HepG2 (cell line): ENCODE measurements at regions not wholly inside any gene's neighbourhood (a gene's known extent, or its start where the extent isn't known, plus 50 kb on each side); places are given as distances from the start of the nearest gene placed in this dataset.

ENCODE experiments used
- ATAC-seq: fragments of 200-7000 bp; cut with Tn5 transposase; 3 replicates; pipeline ENCODE4 v1.9.1; 2020; ENCODE audit warnings: mild to moderate bottlenecking, moderate library complexity
- BruUV-seq: library from RNA; stranded (reverse); fragments of 400-500 nt; replicated peaks from 2 replicates; lab custom pipeline; 2021; lab: Mats Ljungman, UMichigan
- CTCF ChIA-PET: fragments of 300-600 bp; formaldehyde crosslinking; extraction: SDS; loops from one replicate; lab custom pipeline; 2021; ENCODE audit warnings: low total read pairs, inconsistent platforms, low intra/inter-chr PET ratio; lab: Yijun Ruan, JAX
- POLR2A ChIA-PET: fragments of 350-600 bp; sonication (Branson Sonifier 250); formaldehyde crosslinking; loops from one replicate; lab custom pipeline; 2020; ENCODE audit warnings: antibody characterized with exemption, inconsistent platforms; lab: Yijun Ruan, JAX
- DNase-seq: peaks from one replicate; pipeline ENCODE4 v3.0.0-alpha.2; 2015; ENCODE audit warnings: low spot score
- FAIRE-seq: peaks from 3 replicates; lab custom pipeline; 2011; peaks lifted over from hg19 to GRCh38; lab: Jason Lieb, UNC
- H2AFZ ChIP-seq: one replicate; pipeline ENCODE4 v1.6.1; 2011; ENCODE audit warnings: low read length, inconsistent platforms
- H3K27ac ChIP-seq: fragments of 300-600 bp; 3 replicates; pipeline ENCODE4 v1.8.0; 2011; ENCODE audit warnings: mixed run types, mild to moderate bottlenecking, mixed read lengths, low read length, inconsistent platforms; ENCODE audit not compliant: insufficient read depth; ENCODE audit errors: extremely low read length
- H3K27me3 ChIP-seq, 2 experiments: fragments of 200-600 bp in 1 of 2; 2 replicates in 1 of 2; 3 replicates in 1 of 2; pipeline versions ENCODE4 v1.6.0 to v1.8.0; 2011; ENCODE audit warnings: low read length in 2 of 2, mild to moderate bottlenecking in 2 of 2, moderate library complexity in 2 of 2, inconsistent platforms in 1 of 2; ENCODE audit not compliant: insufficient read depth in 2 of 2, control insufficient read depth in 1 of 2
- H3K36me3 ChIP-seq, 2 experiments: fragments of 200-600 bp in 1 of 2; replicated peaks in 1 of 2; 2 replicates in 1 of 2; 3 replicates in 1 of 2; pipeline versions ENCODE4 v1.5.1 to v1.8.0; 2011; ENCODE audit warnings: low read length in 2 of 2, inconsistent platforms in 1 of 2; ENCODE audit not compliant: insufficient read depth in 2 of 2, control insufficient read depth in 1 of 2
- H3K4me1 ChIP-seq: 2 replicates; pipeline ENCODE4 v1.5.1; 2012; ENCODE audit warnings: low read length, inconsistent platforms; ENCODE audit not compliant: insufficient read depth
- H3K4me2 ChIP-seq: 2 replicates; pipeline ENCODE4 v1.6.0; 2011; ENCODE audit warnings: low read depth, low read length, inconsistent platforms
- H3K4me3 ChIP-seq, 3 experiments: fragments of 200-600 bp in 1 of 3; sonication (generic), shearing (Covaris generic) in 1 of 3; replicated peaks in 1 of 3; 2 replicates each; pipeline ENCODE4 v1.5.1; 2011 to 2016; ENCODE audit warnings: low read length in 3 of 3, inconsistent platforms in 2 of 3, low read depth in 2 of 3, mild to moderate bottlenecking in 2 of 3, control low read depth in 1 of 3, mixed read lengths in 1 of 3; ENCODE audit not compliant: insufficient read depth in 1 of 3
- H3K79me2 ChIP-seq: one replicate; pipeline ENCODE4 v1.6.1; 2011; ENCODE audit warnings: low read length, inconsistent platforms; ENCODE audit not compliant: insufficient read depth
- H3K9ac ChIP-seq: 2 replicates; pipeline ENCODE4 v1.6.0; 2011; ENCODE audit warnings: mild to moderate bottlenecking, low read depth, low read length, inconsistent platforms; ENCODE audit not compliant: insufficient read depth
- H3K9me3 ChIP-seq: 2 replicates; pipeline ENCODE4 v1.5.1; 2012; ENCODE audit warnings: mild to moderate bottlenecking, low read length
- H4K20me1 ChIP-seq: 2 replicates; pipeline ENCODE4 v1.6.0; 2011; ENCODE audit warnings: inconsistent platforms, mild to moderate bottlenecking, low read length, moderate library complexity; ENCODE audit not compliant: insufficient read depth
- CENPT ChIP-seq: sonication (generic); formaldehyde crosslinking; IDR thresholded peaks from 2 replicates; pipeline ENCODE4 v1.8.0; 2022; ENCODE audit warnings: low read depth, mild to moderate bottlenecking, moderate library complexity, missing genetic modification reagents
- CREB1 ChIP-seq, 2 experiments: fragments of 450-650 bp in 1 of 2; IDR thresholded peaks; 2 replicates each; pipeline ENCODE4 v1.6.1; 2016 to 2017; ENCODE audit warnings: control low read depth in 1 of 2, mild to moderate bottlenecking in 1 of 2, missing compliant biosample characterization in 1 of 2, missing genetic modification characterization in 1 of 2
- FOXK1 ChIP-seq: sonication (generic); formaldehyde crosslinking; IDR thresholded peaks from 2 replicates; pipeline ENCODE4 v1.4.0; 2020; ENCODE audit warnings: low read depth, missing genetic modification reagents, borderline replicate concordance
- HNF4G ChIP-seq, 2 experiments: sonication (generic) in 1 of 2; formaldehyde crosslinking in 1 of 2; IDR thresholded peaks; 2 replicates each; pipeline versions ENCODE4 v1.4.0 to v1.6.1; 2011 to 2020; ENCODE audit warnings: borderline replicate concordance in 2 of 2, low read depth in 2 of 2, mild to moderate bottlenecking in 2 of 2, low read length in 1 of 2, missing genetic modification reagents in 1 of 2, moderate library complexity in 1 of 2
- RBFOX2 ChIP-seq: fragments of 200-400 bp; formaldehyde crosslinking; IDR thresholded peaks from 2 replicates; pipeline ENCODE4 v1.6.1; 2017; ENCODE audit warnings: low read depth, mild to moderate bottlenecking, low read length
- SMAD9 ChIP-seq: sonication (generic); formaldehyde crosslinking; IDR thresholded peaks from 2 replicates; pipeline ENCODE4 v1.5.1; 2020; ENCODE audit warnings: mild to moderate bottlenecking, missing genetic modification reagents
- THAP7 ChIP-seq: sonication (generic); formaldehyde crosslinking; IDR thresholded peaks from 2 replicates; pipeline ENCODE4 v1.8.1; 2023; ENCODE audit warnings: mild to moderate bottlenecking, missing genetic modification reagents
- ZNF263 ChIP-seq: sonication (generic); formaldehyde crosslinking; IDR thresholded peaks from 2 replicates; pipeline ENCODE4 v1.4.0; 2020; ENCODE audit warnings: missing genetic modification reagents
- ZNF275 ChIP-seq: sonication (generic); formaldehyde crosslinking; IDR thresholded peaks from 2 replicates; pipeline ENCODE4 v1.8.0; 2022; ENCODE audit warnings: missing genetic modification reagents, mild to moderate bottlenecking, inconsistent platforms, borderline replicate concordance
- ZNF552 ChIP-seq: sonication (generic); formaldehyde crosslinking; IDR thresholded peaks from 2 replicates; pipeline ENCODE4 v1.9.0; 2022; ENCODE audit warnings: missing genetic modification reagents, mild to moderate bottlenecking, borderline replicate concordance
- ZNF615 ChIP-seq: sonication (generic); formaldehyde crosslinking; IDR thresholded peaks from 2 replicates; pipeline ENCODE4 v1.5.0; 2020; ENCODE audit warnings: mild to moderate bottlenecking, missing genetic modification reagents, borderline replicate concordance
- ZNF674 ChIP-seq: sonication (generic); formaldehyde crosslinking; IDR thresholded peaks from 2 replicates; pipeline ENCODE4 v1.5.0; 2020; ENCODE audit warnings: low read depth, mild to moderate bottlenecking, missing genetic modification reagents
- ZUFSP ChIP-seq: sonication (generic); formaldehyde crosslinking; IDR thresholded peaks from 2 replicates; pipeline ENCODE4 v1.9.0; 2021; ENCODE audit warnings: missing genetic modification reagents, mild to moderate bottlenecking, borderline replicate concordance
- WGBS: methylation state at CpG from one replicate; pipeline ENCODE4 v1.1.6; 2017; ENCODE audit warnings: low lambda C conversion rate; 5-methylcytosine and 5-hydroxymethylcytosine counted together
- in situ Hi-C: cut with HindIII; loops from 2 replicates; pipeline ENCODE4 v1.10.0; 2017; ENCODE audit warnings: low pct_unique_long_range_greater_than_20kb; ENCODE audit not compliant: extremely low pct_ligation_motif_present
- intact Hi-C: fragments of 100-400 bp; cut with micrococcal nuclease; formaldehyde crosslinking; loops from one replicate; pipeline ENCODE4 v1.10.0; 2022; ENCODE audit not compliant: unreplicated experiment
- TF ChIP-seq, protein P1 (sequence below): sonication (generic); formaldehyde crosslinking; conservative IDR thresholded peaks from 2 replicates; pipeline ENCODE4 v1.8.0; 2022; ENCODE audit warnings: mild to moderate bottlenecking, moderate library complexity, missing genetic modification reagents

GRCh38 chr6:4350567-4351519 lies 215.5 kb upstream of the ECI2 start (continued):
- TF ChIP-seq ZNF275 (CRISPR knock-in tag) (no peak), ZNF674 (CRISPR knock-in tag) (no peak), ZUFSP (CRISPR knock-in tag) (no peak), SMAD9 (CRISPR knock-in tag) (no peak), FOXK1 (CRISPR knock-in tag) (no peak), ZNF552 (no peak)

- ChIA-PET POLR2A (no interaction called here), CTCF (no interaction called here)
- Histone ChIP-seq H2AFZ (no peak overlapping the region), H3K36me3 (no peaks in the 10 kb centered on the region; a peak in 1 of 5 replicates), H3K4me2 (no peak overlapping the region), H3K27ac (no peak overlapping the region), H3K27me3 (peaks cover 0 to 56% of the 10 kb centered on the region in 2 experiments; a peak in 4 of 5 replicates), H3K9me3 (no peaks in the 10 kb centered on the region), H3K9ac (no peak overlapping the region), H4K20me1 (no peaks in the 10 kb centered on the region), H3K4me1 (no peaks in the 10 kb centered on the region), H3K4me3 (no peak overlapping the region), H3K79me2 (no peaks in the 10 kb centered on the region)
- BruUV-seq = no TSS peak
- intact Hi-C loops = no loop called here
- no peak for ATAC-seq
- in situ Hi-C loops = no loop called here
- WGBS = 51% methylated on average over 5 of the region's 6 CpGs
- DNase-seq = no peak
- no peak for FAIRE-seq
- TF ChIP-seq ZNF263 = no peak
- TF ChIP-seq, protein P1, sequence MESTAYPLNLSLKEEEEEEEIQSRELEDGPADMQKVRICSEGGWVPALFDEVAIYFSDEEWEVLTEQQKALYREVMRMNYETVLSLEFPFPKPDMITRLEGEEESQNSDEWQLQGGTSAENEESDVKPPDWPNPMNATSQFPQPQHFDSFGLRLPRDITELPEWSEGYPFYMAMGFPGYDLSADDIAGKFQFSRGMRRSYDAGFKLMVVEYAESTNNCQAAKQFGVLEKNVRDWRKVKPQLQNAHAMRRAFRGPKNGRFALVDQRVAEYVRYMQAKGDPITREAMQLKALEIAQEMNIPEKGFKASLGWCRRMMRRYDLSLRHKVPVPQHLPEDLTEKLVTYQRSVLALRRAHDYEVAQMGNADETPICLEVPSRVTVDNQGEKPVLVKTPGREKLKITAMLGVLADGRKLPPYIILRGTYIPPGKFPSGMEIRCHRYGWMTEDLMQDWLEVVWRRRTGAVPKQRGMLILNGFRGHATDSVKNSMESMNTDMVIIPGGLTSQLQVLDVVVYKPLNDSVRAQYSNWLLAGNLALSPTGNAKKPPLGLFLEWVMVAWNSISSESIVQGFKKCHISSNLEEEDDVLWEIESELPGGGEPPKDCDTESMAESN = no peak
- no peak for TF ChIP-seq CREB1 (IDR thresholded peaks at IDR 0.05)
- no peak for TF ChIP-seq CREB1 (CRISPR knock-in tag; IDR thresholded peaks at IDR 0.05)
- TF ChIP-seq THAP7 = no peak
- TF ChIP-seq HNF4G (IDR thresholded peaks at IDR 0.05; ENCODE audit: borderline replicate concordance, low read depth, low read length) = no peak
- no peak for TF ChIP-seq HNF4G (CRISPR knock-in tag; IDR thresholded peaks at IDR 0.05; ENCODE audit: borderline replicate concordance, low read depth)
- TF ChIP-seq RBFOX2 = no peak
- TF ChIP-seq ZNF615 (CRISPR knock-in tag) = no peak
- no peak for TF ChIP-seq CENPT (CRISPR knock-in tag)
Measured at GRCh38 chr6:4349931-4350330, 214.6 kb upstream of the ECI2 start.
